Trophoblast cell (in vitro differentiated cells and primary cell): ENCODE measurements at regions not wholly inside any gene's neighbourhood (a gene's known extent, or its start where the extent isn't known, plus 50 kb on each side); places are given as distances from the start of the nearest gene placed in this dataset.

ENCODE experiments used
- DNase-seq, 2 donors: peaks; one replicate each; pipeline ENCODE4 v3.0.0-alpha.2; 2016
- H2AFZ ChIP-seq: 2 replicates; pipeline ENCODE4 v1.6.1; 2013; ENCODE audit warnings: low read length, moderate library complexity, mild to moderate bottlenecking; ENCODE audit not compliant: insufficient read depth, poor library complexity
- H2AK5ac ChIP-seq: 2 replicates; pipeline ENCODE4 v1.6.1; 2013; ENCODE audit warnings: mild to moderate bottlenecking, low read length
- H2BK120ac ChIP-seq: 2 replicates; pipeline ENCODE4 v1.6.1; 2013; ENCODE audit warnings: low read length, mild to moderate bottlenecking, moderate library complexity; ENCODE audit not compliant: insufficient read depth, poor library complexity
- H2BK12ac ChIP-seq: 2 replicates; pipeline ENCODE4 v1.6.1; 2013; ENCODE audit warnings: mild to moderate bottlenecking, low read length, moderate library complexity
- H2BK5ac ChIP-seq: 2 replicates; pipeline ENCODE4 v1.6.1; 2013; ENCODE audit warnings: low read length, low read depth, moderate library complexity, mild to moderate bottlenecking; ENCODE audit not compliant: poor library complexity
- H3K14ac ChIP-seq: 2 replicates; pipeline ENCODE4 v1.6.1; 2013; ENCODE audit warnings: mild to moderate bottlenecking, low read length
- H3K18ac ChIP-seq: 2 replicates; pipeline ENCODE4 v1.6.1; 2013; ENCODE audit warnings: mild to moderate bottlenecking, low read length
- H3K23ac ChIP-seq: 2 replicates; pipeline ENCODE4 v1.6.1; 2013; ENCODE audit warnings: low read length
- H3K27ac ChIP-seq: 2 replicates; pipeline ENCODE4 v1.5.1; 2013; ENCODE audit warnings: low read depth, mild to moderate bottlenecking, inconsistent platforms, low read length, moderate library complexity
- H3K27me3 ChIP-seq: 2 replicates; pipeline ENCODE4 v1.6.1; 2013; ENCODE audit warnings: inconsistent platforms, mild to moderate bottlenecking, low read length, moderate library complexity; ENCODE audit not compliant: insufficient read depth
- H3K36me3 ChIP-seq, 2 experiments: 1 replicate in 1 of 2; 2 replicates in 1 of 2; pipeline ENCODE4 v1.6.1; 2013; ENCODE audit warnings: low read length in 2 of 2, mild to moderate bottlenecking in 2 of 2, moderate library complexity in 1 of 2; ENCODE audit not compliant: insufficient read depth in 2 of 2, control insufficient read depth in 1 of 2
- H3K4ac ChIP-seq: 2 replicates; pipeline ENCODE4 v1.6.1; 2013; ENCODE audit warnings: low read depth, mild to moderate bottlenecking, low read length, moderate library complexity
- H3K4me1 ChIP-seq, 2 experiments: 1 replicate in 1 of 2; 2 replicates in 1 of 2; pipeline ENCODE4 v1.6.1; 2013; ENCODE audit warnings: low read length in 2 of 2, mild to moderate bottlenecking in 2 of 2, moderate library complexity in 1 of 2; ENCODE audit not compliant: insufficient read depth in 2 of 2, control insufficient read depth in 1 of 2
- H3K4me2 ChIP-seq: 2 replicates; pipeline ENCODE4 v1.6.1; 2013; ENCODE audit warnings: inconsistent platforms, mild to moderate bottlenecking, low read length, moderate library complexity
- H3K4me3 ChIP-seq: 2 replicates; pipeline ENCODE4 v1.5.1; 2013; ENCODE audit warnings: mild to moderate bottlenecking, low read depth, low read length, inconsistent platforms
- H3K79me1 ChIP-seq: one replicate; pipeline ENCODE4 v1.6.1; 2013; ENCODE audit warnings: low read length
- H3K79me2 ChIP-seq: 2 replicates; pipeline ENCODE4 v1.6.1; 2013; ENCODE audit warnings: low read length, mild to moderate bottlenecking; ENCODE audit not compliant: control insufficient read depth, insufficient read depth, poor library complexity
- H3K9ac ChIP-seq: 2 replicates; pipeline ENCODE4 v1.6.1; 2013; ENCODE audit warnings: mild to moderate bottlenecking, low read length
- H3K9me3 ChIP-seq: 2 replicates; pipeline ENCODE4 v1.6.1; 2013; ENCODE audit warnings: low read depth, mild to moderate bottlenecking, control low read depth, inconsistent platforms, low read length; ENCODE audit not compliant: insufficient read depth
- H4K12ac ChIP-seq: 2 replicates; pipeline ENCODE4 v1.6.1; 2013; ENCODE audit warnings: low read depth, mild to moderate bottlenecking, low read length, moderate library complexity
- H4K8ac ChIP-seq: 2 replicates; pipeline ENCODE4 v1.6.1; 2013; ENCODE audit warnings: low read depth, mild to moderate bottlenecking, low read length, moderate library complexity
- H4K91ac ChIP-seq: one replicate; pipeline ENCODE4 v1.6.1; 2013; ENCODE audit warnings: low read depth, mild to moderate bottlenecking, low read length, moderate library complexity
- WGBS: extraction: QIAGEN DNeasy Blood & Tissue Kit; methylation state at CpG from one replicate; pipeline ENCODE4 v1.1.7; 2013; ENCODE audit warnings: missing lambda C conversion rate; ENCODE audit not compliant: insufficient read length, insufficient coverage; ENCODE audit errors: extremely low coverage; 5-methylcytosine and 5-hydroxymethylcytosine counted together

DNA sequence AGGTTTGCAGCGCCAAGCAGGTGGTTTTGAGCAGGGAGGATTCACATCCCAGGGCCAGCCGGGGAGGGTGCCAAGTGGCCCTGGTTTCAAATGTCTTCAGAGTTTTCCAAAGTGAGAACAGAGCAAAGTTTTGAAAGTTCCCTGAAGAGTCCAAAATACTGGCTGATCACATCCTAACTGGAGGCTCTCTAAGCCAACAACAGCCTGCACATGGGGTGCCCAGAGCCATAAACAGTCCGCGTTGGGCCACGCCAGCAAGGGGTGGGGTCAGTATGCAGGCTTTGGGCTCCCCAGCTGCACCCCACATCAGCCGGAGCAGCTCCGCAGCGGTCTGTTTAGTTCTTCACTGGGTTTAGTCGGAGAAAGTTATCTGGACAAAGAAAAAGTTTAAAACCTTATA, 150.9 kb downstream of the C16orf95 start:
- Histone ChIP-seq H3K79me1 (peaks cover 4% of the 10 kb centered on the region), H3K14ac (no peak overlapping the region), H3K4me3 (no peak overlapping the region), H3K27me3 (no peaks in the 10 kb centered on the region), H3K27ac (no peak overlapping the region), H4K12ac (no peak overlapping the region), H2AK5ac (no peak overlapping the region), H4K8ac (no peak overlapping the region), H3K4ac (no peak overlapping the region), H3K9ac (no peak overlapping the region), H3K9me3 (peaks cover 2% of the 10 kb centered on the region), H3K18ac (no peak overlapping the region), H3K4me1 (peaks cover 6 to 7% of the 10 kb centered on the region in 2 experiments), H3K4me2 (no peak overlapping the region), H4K91ac (no peak overlapping the region), H3K23ac (no peak overlapping the region), H2BK120ac (no peak overlapping the region), H2BK12ac (no peak overlapping the region), H3K36me3 (no peaks in the 10 kb centered on the region), H2BK5ac (no peak overlapping the region), H3K79me2 (no peaks in the 10 kb centered on the region), H2AFZ (no peak overlapping the region)
- WGBS, result no CpG with 5 or more reads among the region's 9 CpGs
- DNase-seq, result no peak

DNA sequence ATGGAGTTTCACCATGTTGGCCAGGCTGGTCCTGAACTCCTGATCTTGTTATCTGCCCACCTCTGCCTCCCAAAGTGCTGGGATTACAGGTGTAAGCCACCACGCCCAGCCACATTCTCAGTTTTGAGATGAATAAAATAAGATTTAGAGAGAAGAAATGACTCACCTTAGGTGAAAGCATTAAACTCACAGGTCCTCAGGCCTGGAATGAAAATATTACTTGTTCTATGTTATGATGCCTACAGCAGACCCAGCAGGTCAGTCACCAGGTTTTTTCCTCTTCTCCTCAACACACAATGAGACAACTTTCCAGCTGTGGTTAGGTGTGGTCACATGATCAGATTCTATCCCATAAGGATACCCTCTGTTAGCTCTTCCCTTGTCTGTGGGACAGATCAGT, 150.3 kb downstream of the C16orf95 start:
- Histone ChIP-seq H3K23ac (no peak overlapping the region), H3K18ac (no peak overlapping the region), H2BK120ac (no peak overlapping the region), H3K9ac (no peak overlapping the region), H2AFZ (no peak overlapping the region), H3K79me1 (peaks cover 2% of the 10 kb centered on the region), H2BK12ac (no peak overlapping the region), H3K4me1 (peaks cover 4 to 6% of the 10 kb centered on the region in 2 experiments), H3K36me3 (no peaks in the 10 kb centered on the region), H4K8ac (no peak overlapping the region), H4K91ac (no peak overlapping the region), H3K4me3 (no peak overlapping the region), H3K9me3 (peaks cover 6% of the 10 kb centered on the region), H3K27me3 (no peaks in the 10 kb centered on the region), H3K4ac (no peak overlapping the region), H3K79me2 (no peaks in the 10 kb centered on the region), H3K4me2 (no peak overlapping the region), H2BK5ac (no peak overlapping the region), H3K14ac (no peak overlapping the region), H2AK5ac (no peak overlapping the region), H3K27ac (no peak overlapping the region), H4K12ac (no peak overlapping the region)
- no CpG with 5 or more reads among the region's 1 CpG for WGBS
- DNase-seq, result no peak

DNA sequence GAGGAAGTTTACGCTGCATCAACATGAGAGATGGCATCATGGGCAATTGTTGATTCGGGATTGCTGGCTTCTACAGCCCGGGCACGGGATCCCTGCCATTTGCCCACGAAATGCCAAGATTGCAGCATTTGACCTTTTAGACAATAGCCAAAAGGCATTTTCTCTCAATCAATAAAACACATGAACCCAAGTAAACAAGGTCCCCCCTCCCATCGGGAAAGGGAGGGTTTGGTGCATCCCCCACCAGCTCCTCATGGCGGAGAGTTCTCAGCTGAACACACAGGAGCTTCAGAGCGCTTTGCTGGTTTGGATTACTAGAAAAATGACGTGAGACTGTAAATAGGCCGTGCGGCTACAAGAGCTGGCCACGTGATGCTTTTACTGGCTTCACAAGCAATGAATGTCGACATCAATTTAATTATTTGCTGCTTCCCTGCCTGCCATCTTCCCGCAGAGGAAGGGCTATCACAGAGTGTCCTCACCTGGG, 147.6 kb downstream of the C16orf95 start:
- no peak overlapping the region for H4K8ac ChIP-seq
- no peak overlapping the region for H2AK5ac ChIP-seq
- H3K79me2 ChIP-seq, result no peaks in the 10 kb centered on the region
- H3K4ac ChIP-seq, result no peak overlapping the region
- H3K14ac ChIP-seq, result no peak overlapping the region
- no peak overlapping the region for H3K4me2 ChIP-seq
- no peaks in the 10 kb centered on the region for H3K36me3 ChIP-seq
- H3K18ac ChIP-seq, result no peak overlapping the region
- peaks cover 6% of the 10 kb centered on the region for H3K9me3 ChIP-seq
- no peak overlapping the region for H3K9ac ChIP-seq
- H2BK12ac ChIP-seq, result no peak overlapping the region
- no peak overlapping the region for H2AFZ ChIP-seq
- no peak overlapping the region for H3K23ac ChIP-seq
- H3K79me1 ChIP-seq, result no peaks in the 10 kb centered on the region
- no peak for DNase-seq
- H2BK120ac ChIP-seq, result no peak overlapping the region
- H3K4me1 ChIP-seq, result peaks cover 0 to 3% of the 10 kb centered on the region in 2 experiments
- H4K91ac ChIP-seq, result no peak overlapping the region
- H3K4me3 ChIP-seq, result no peak overlapping the region
- H4K12ac ChIP-seq, result no peak overlapping the region
- no peaks in the 10 kb centered on the region for H3K27me3 ChIP-seq
- H3K27ac ChIP-seq, result no peak overlapping the region
- no peak overlapping the region for H2BK5ac ChIP-seq
- WGBS, result no CpG with 5 or more reads among the region's 14 CpGs

DNA sequence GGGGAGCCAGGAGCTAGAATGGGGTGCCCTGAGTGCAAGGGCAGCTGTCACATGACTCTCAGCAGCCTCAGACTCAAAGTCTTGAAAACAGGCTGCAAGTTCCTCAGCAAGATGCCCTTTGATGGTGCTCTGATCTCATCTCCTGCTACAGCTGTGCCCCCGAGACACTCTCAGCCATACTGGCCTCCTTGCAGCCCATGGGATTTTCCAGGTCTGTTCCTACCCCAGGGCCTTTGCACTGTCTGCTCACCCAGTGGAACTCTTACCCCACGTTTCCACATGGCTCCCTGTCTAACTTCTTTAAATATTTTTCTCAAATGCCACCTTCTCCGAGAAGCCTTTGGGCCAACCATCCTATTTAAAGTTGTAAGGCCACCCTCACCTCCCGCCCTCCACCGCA, 146.9 kb downstream of the C16orf95 start:
- H3K79me2 ChIP-seq, result no peaks in the 10 kb centered on the region

More for the DNA sequence above, 146.9 kb downstream of the C16orf95 start:
- no peak overlapping the region for H3K18ac ChIP-seq
- no peak overlapping the region for H2AFZ ChIP-seq
- H2BK5ac ChIP-seq, result no peak overlapping the region
- H3K4me3 ChIP-seq, result no peak overlapping the region
- no peak overlapping the region for H4K91ac ChIP-seq
- H3K14ac ChIP-seq, result no peak overlapping the region
- no peaks in the 10 kb centered on the region for H3K36me3 ChIP-seq
- H2AK5ac ChIP-seq, result no peak overlapping the region
- H3K9ac ChIP-seq, result no peak overlapping the region
- DNase-seq, result no peak
- H3K4me1 ChIP-seq, result no peaks in the 10 kb centered on the region
- H3K23ac ChIP-seq, result no peak overlapping the region
- no peak overlapping the region for H4K8ac ChIP-seq
- H4K12ac ChIP-seq, result no peak overlapping the region
- H3K4me2 ChIP-seq, result no peak overlapping the region
- no CpG with 5 or more reads among the region's 5 CpGs for WGBS
- no peaks in the 10 kb centered on the region for H3K79me1 ChIP-seq
- no peak overlapping the region for H2BK120ac ChIP-seq
- no peak overlapping the region for H3K4ac ChIP-seq
- no peak overlapping the region for H2BK12ac ChIP-seq
- peaks cover 6% of the 10 kb centered on the region for H3K9me3 ChIP-seq
- no peaks in the 10 kb centered on the region for H3K27me3 ChIP-seq
- no peak overlapping the region for H3K27ac ChIP-seq
